Heart right ventricle (tissue), 16 donors: ENCODE measurements at regions not wholly inside any gene's neighbourhood (a gene's known extent, or its start where the extent isn't known, plus 50 kb on each side); places are given as distances from the start of the nearest gene placed in this dataset.

Experiments used
- ATAC-seq, 8 donors: fragments of 200-7000 bp; cut with Tn5 transposase; one replicate each; pipeline ENCODE4 v1.9.1; 2020; ENCODE audit warnings: mild to moderate bottlenecking in 8 of 8, moderate library complexity in 8 of 8, moderate number of reproducible peaks in 1 of 8
- DNase-seq, 2 donors: peaks; one replicate each; pipeline ENCODE4 v3.0.0-alpha.2; 2020
- H3K27ac ChIP-seq, 10 donors: fragments of 200-600 bp; sonication (generic) in 2 of 10; one replicate each; pipeline versions ENCODE4 v1.5.0 to v1.8.0; 2020 to 2022; ENCODE audit warnings: mild to moderate bottlenecking in 3 of 10
- H3K27me3 ChIP-seq, 7 donors: fragments of 200-600 bp; one replicate each; pipeline ENCODE4 v1.8.0; 2021 to 2022; ENCODE audit warnings: mild to moderate bottlenecking in 2 of 7
- H3K36me3 ChIP-seq, 9 donors: fragments of 200-600 bp; sonication (generic) in 1 of 9; one replicate each; pipeline versions ENCODE4 v1.5.0 to v1.8.0; 2020 to 2022; ENCODE audit warnings: mild to moderate bottlenecking in 2 of 9
- H3K4me1 ChIP-seq, 9 donors: fragments of 200-600 bp; sonication (generic) in 1 of 9; one replicate each; pipeline versions ENCODE4 v1.5.0 to v1.8.0; 2020 to 2022; ENCODE audit warnings: mild to moderate bottlenecking in 4 of 9
- H3K4me3 ChIP-seq, 10 donors: fragments of 200-600 bp; sonication (generic) in 2 of 10; one replicate each; pipeline versions ENCODE4 v1.5.0 to v1.8.0; 2020 to 2022; ENCODE audit warnings: mild to moderate bottlenecking in 7 of 10, moderate library complexity in 2 of 10
- H3K9me3 ChIP-seq, 11 donors: fragments of 200-600 bp in 10 of 11; sonication (generic) in 2 of 11; one replicate each; pipeline versions ENCODE4 v1.5.0 to v1.8.0; 2013 to 2022; ENCODE audit warnings: mild to moderate bottlenecking in 2 of 11, control low read depth in 1 of 11, moderate library complexity in 1 of 11
- WGBS, 2 donors: extraction: QIAGEN DNeasy Blood & Tissue Kit; methylation state at CpG; one replicate each; pipeline ENCODE4 v1.1.7; 2013; ENCODE audit warnings: inconsistent platforms in 1 of 2; 5-methylcytosine and 5-hydroxymethylcytosine counted together
- intact Hi-C, 10 donors: fragments of 100-400 bp; cut with DNase I; formaldehyde crosslinking; loops; one replicate each; pipeline versions ENCODE4 v1.11.1 to v1.14.2; 2022
- TF ChIP-seq, protein P1 (sequence below), 9 donors: fragments of 200-600 bp; sonication (generic) in 2 of 9; IDR thresholded peaks; one replicate each; pipeline versions ENCODE4 v1.5.0 to v1.8.0; 2021 to 2022; ENCODE audit warnings: antibody characterized with exemption in 9 of 9, mild to moderate bottlenecking in 5 of 9, moderate library complexity in 1 of 9
- donor health status: Arrhythmogenic right ventricular cardiomyopathy.
- donor health status: ischemic (EF 13 %, LVEDD 7.1; RV severe dilation, severe dysfunction).
- donor health status: healthy with polysubstance abuse.
- donor health status: DM: no; HTN: yes; CAD: no.
- donor health status: DM: no; HTN: no; CAD: no.
- donor health status: ischemic (EF 25% LVEDD 6.9; RV normal size, moderate dysfunction).
- donor health status: ischemic (EF 25% LVEDD 5.7; RV mildly dilated, moderate dysfunction).
- donor health status: healthy.
- donor health status: DM: yes; HTN: yes; CAD: no.
- donor health status: Ischemic cardiomyopathy.
- donor health status: ischemic (EF 35%, LVEDD 5.7; RV mildly dilated, moderate dysfunction).
- donor health status: nonischemic (EF 11% LVEDD 7.7; RV severe dilation, severe dysfunction).
- donor health status: DM: yes; HTN: yes; CAD: no.
- donor health status: PGD.
- donor health status: ischemic (EF 29% LVEDD 5.4; RV normal size, mild dysfunction).
- donor health status: nonischemic (EF 23%, LVEDD 6.1; RV moderate dilation, normal function).

- TF ChIP-seq, protein P1, sequence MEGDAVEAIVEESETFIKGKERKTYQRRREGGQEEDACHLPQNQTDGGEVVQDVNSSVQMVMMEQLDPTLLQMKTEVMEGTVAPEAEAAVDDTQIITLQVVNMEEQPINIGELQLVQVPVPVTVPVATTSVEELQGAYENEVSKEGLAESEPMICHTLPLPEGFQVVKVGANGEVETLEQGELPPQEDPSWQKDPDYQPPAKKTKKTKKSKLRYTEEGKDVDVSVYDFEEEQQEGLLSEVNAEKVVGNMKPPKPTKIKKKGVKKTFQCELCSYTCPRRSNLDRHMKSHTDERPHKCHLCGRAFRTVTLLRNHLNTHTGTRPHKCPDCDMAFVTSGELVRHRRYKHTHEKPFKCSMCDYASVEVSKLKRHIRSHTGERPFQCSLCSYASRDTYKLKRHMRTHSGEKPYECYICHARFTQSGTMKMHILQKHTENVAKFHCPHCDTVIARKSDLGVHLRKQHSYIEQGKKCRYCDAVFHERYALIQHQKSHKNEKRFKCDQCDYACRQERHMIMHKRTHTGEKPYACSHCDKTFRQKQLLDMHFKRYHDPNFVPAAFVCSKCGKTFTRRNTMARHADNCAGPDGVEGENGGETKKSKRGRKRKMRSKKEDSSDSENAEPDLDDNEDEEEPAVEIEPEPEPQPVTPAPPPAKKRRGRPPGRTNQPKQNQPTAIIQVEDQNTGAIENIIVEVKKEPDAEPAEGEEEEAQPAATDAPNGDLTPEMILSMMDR (IDR thresholded peaks at IDR 0.05), result no peak
- no peak overlapping the region for H3K4me3 ChIP-seq
- peaks cover 0 to 63% (median 5%) of the 10 kb centered on the region in 11 donors for H3K9me3 ChIP-seq
- DNase-seq (no peak), ATAC-seq (no peak)
- H3K36me3 ChIP-seq, result no peaks in the 10 kb centered on the region
- intact Hi-C loops, result no loop called here
- no peak overlapping the region for H3K27ac ChIP-seq
- H3K4me1 ChIP-seq, result no peaks in the 10 kb centered on the region
- no peaks in the 10 kb centered on the region for H3K27me3 ChIP-seq
These were observed 768.2 kb upstream of the VRK2 start for GRCh38 chr2:57278451-57278850.

DNA sequence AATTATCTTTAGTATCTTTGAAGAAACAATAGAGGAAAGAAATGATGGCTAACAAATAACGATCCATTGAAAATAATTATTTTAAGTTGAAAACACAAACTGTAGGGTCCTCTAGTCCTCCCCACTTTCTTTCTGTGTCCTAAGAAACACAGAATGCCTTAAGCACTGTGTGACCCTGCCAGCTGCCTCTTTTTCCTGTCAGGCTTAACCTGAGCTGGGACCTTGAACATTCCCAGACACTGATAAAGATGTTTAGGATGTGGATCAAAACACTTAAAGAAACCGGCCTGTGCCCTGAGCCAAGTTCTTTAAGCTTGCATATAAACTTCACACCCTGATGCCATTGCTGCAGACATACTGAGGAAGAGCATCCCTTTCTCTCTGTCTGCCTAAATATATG, 755.4 kb upstream of the VRK2 start:
- Histone ChIP-seq H3K36me3 (no peaks in the 10 kb centered on the region), H3K9me3 (peaks cover 0 to 5% (median 0%) of the 10 kb centered on the region in 11 donors), H3K4me1 (no peaks in the 10 kb centered on the region), H3K27me3 (no peaks in the 10 kb centered on the region), H3K27ac (no peak overlapping the region), H3K4me3 (no peak overlapping the region)
- ATAC-seq (no peak), DNase-seq (no peak)
- WGBS, 2 donors, result 46 to 53% methylated on average over 2 of the region's 2 CpGs
- TF ChIP-seq, protein P1 (IDR thresholded peaks at IDR 0.05), result no peak
- intact Hi-C loops, result no loop called here

DNA sequence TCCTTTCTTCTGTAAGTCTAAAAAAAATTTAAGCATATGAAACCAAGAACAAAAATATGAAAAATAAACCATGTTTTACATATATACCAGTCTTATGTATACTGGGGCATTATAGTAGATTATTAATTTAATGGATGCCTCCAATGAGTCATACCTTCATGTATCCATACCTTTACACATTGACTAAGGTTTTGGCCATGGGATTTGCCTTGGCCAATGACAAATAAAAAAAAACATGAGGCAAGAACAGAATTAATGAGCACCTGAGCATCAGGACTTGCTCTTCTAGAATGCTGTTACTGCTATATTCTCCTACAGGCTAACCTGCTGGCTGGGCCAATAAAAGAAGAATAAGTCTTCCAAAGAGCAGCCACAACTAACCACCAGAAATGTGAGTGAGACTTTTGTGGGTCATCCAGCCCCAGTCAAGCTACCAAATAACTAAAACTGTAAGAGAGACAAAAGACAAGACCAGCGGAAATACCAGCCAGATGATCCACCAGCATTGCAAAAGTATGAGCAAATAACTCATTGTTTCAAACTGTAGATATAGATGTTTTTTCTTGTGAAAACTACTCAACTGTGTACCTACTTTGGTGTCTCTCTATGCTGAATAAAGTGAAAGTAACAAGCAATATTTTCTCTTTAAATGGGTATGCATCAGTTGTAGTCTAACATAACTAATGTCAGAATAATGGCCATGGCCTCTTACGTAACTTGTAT, 749.6 kb upstream of the VRK2 start:
- WGBS, 2 donors, result 91 to 97% methylated on average over 2 of the region's 2 CpGs
- peaks cover 0 to 4% (median 0%) of the 10 kb centered on the region in 11 donors for H3K9me3 ChIP-seq
- no peak overlapping the region for H3K4me3 ChIP-seq
- H3K36me3 ChIP-seq, result no peaks in the 10 kb centered on the region
- DNase-seq (no peak), ATAC-seq (no peak)
- no peaks in the 10 kb centered on the region for H3K27me3 ChIP-seq
- intact Hi-C loops, result no loop called here
- TF ChIP-seq, protein P1 (IDR thresholded peaks at IDR 0.05), result no peak
- no peaks in the 10 kb centered on the region for H3K4me1 ChIP-seq
- H3K27ac ChIP-seq, result no peak overlapping the region

- H3K36me3 ChIP-seq, result no peaks in the 10 kb centered on the region
- TF ChIP-seq, protein P1 (IDR thresholded peaks at IDR 0.05), result no peak
- H3K27ac ChIP-seq, result no peak overlapping the region
- no peaks in the 10 kb centered on the region for H3K4me1 ChIP-seq
- H3K27me3 ChIP-seq, result no peaks in the 10 kb centered on the region
- no peaks in the 10 kb centered on the region for H3K9me3 ChIP-seq
- H3K4me3 ChIP-seq, result no peak overlapping the region
- 80 to 82% methylated on average over 2 of the region's 2 CpGs for WGBS, 2 donors
- DNase-seq (no peak), ATAC-seq (no peak)
- intact Hi-C loops, result no loop called here
These were observed 732.9 kb upstream of the VRK2 start for GRCh38 chr2:57313678-57314077.
